Activated CD4-positive, alpha-beta T cell treated with anti-CD3 and anti-CD28 coated beads, Interleukin-10, Interleukin-2, amounts not matched to agents 100 ng/mL and 50 ng/mL, durations not matched to agents 16 hours and 8 hours (primary cell): ENCODE measurements at regions not wholly inside any gene's neighbourhood (a gene's known extent, or its start where the extent isn't known, plus 50 kb on each side); places are given as distances from the start of the nearest gene placed in this dataset.

Source experiments
- DNase-seq: peaks from one replicate; pipeline ENCODE4 v3.0.0-alpha.2; 2020

DNA sequence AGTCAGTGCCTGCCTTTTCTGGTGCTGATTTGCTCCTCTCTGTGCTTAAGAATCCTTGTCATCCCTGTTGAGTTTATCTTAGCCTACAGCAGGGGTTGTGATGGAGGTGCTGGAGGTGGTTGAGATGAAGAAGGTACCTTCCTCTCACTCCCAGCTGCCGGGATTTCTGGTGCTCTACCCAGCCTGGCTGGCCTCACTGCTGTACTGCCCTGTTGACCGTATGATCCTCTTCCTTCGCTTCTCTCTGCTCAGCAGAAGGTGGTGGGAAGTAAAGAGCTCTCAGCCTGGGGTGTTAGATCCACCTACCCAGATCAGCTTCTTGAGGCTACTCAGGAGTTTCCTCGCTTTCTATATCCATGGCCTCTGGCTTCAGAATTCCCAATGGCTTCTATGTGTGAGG, 101.0 kb upstream of the NXT1 start:
- DNase-seq: no peak

DNA sequence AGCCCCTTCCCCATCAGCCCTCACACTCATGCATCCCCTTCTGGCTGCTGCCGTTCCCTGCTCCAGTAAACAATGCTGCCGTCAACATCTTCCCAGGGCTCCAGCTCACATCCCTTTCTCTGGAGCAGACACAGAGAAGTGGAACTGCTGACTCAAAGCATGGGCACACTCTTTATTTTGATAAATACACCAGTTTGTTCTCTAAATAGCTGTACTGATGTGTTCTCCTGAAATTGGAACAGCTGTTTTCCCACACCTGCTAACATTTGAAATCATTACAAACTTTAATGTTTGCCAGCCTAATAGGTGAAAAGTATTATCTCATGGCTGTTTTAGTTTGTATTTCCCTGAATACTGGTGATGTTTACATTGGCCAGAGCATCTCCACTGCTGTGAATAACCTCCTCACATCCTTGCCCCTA, 102.1 kb upstream of the NXT1 start:
- DNase-seq: no peak

GRCh38 chr20:23246717-23247664, 103.6 kb upstream of the NXT1 start:
- no peak for DNase-seq

DNA sequence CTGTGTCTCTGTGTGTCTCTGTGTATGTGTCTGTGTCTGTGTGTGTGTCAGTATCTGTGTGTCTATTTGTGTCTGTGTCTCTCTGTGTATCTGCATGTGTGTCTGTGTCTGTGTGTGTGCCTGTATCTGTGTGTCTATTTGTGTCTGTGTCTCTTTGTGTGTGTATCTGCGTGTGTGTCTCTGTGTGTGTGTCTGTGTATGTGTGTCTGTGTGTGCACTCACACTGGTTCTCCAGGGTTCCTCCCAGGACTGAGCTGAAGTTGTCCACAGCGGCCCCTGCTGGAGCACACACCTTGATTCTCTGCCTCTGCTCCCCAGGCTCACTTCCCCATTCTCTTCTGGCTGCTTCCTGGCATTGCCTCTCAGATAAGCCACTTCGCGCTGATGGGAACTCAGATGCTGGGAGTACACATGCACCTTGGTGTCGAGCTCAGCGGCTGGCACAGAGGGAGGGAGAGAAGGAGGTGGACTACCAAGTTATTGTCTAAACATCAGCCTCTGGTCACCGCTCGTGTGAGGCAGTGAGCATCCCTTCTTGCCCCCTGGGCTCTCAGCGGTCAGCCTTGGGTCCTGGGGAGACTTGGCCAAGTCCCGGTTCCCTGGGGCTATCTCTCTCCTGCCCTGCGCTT, 104.9 kb upstream of the NXT1 start:
- peak; percentile 45 for DNase-seq

GRCh38 chr20:23244916-23245552, 105.6 kb upstream of the NXT1 start:
- DNase-seq: no peak

DNA sequence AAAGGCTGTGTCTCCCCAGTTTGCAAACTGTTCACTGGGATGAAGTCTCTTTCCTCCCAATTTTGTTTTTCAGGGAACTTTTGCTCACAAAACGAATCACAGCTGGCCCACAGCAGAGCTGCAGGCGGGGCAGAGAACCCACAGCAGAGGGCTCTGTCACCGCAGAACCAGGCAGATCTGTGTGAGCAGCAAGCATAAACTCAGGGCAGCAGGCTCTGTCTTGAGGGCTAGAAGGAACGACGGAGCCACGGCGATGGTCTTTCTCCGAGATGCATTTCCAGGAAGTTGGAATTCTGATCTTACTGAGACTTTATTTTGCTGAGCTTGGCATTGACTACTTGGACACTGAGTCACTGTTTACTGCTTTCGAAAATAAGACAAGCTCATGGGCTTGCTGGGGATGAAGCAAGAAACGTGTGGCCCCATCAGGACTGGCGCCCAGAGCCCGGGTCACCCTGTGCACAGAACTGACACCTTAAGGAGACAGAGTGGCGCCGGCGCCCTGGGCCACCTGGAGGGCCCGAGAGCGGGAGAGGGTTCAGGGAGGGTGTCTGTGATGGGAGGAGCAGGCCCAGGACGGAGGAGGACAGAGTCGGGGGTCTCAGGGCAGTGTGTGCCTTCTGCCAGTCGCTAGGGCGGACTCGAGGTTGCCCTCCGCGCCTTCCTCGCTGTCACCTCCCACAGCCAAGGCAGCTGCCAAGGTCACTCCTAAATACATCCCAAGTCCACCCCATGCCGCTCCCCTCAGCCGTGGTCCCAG, 106.3 kb upstream of the NXT1 start:
- no peak for DNase-seq

DNA sequence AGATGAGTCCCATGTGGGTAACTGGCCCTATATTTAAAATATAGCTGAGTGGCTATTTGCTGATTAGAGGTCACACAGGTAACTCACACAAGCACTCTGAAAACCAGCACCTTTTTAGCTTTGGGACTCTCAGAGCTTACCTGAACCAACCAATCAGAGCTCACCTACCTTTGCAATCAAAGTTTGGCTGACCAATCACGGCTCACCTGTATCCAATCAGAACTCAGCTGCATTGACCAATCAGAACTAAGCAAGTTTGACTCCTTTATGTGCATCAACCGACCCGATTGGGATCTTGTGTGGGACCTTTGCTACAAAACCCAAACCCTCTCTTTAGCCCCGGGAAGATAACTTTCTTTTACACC, 106.8 kb upstream of the NXT1 start:
- no peak for DNase-seq

DNA sequence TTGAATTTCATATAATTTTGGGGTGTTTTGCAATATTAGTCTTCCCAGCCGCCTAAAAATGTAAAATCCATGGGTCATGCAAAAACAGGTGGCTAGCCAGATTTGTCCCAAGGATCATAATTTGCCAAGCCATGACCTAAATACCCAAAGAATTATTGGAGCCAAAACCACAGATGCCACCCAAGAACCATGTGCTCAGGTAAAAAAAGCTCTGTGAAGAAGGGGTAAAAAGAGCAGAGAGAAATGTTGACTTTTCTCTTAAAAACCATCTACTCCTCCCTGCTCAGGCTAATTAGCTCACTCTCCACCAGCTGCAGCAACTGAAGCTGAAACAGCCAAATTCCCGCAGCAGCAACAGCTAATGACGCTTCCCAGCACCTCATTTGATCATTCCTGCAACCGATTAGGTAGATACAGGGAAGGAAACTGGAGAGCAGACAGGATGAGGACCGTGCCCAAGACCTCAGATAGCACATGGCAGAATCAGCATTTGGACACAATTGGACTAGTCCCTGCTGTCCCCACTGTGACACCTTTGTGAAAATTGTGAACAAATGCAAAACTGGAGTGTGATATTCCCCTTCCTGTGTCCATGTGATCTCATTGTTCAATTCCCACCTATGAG, 107.9 kb upstream of the NXT1 start:
- DNase-seq: no peak

DNA sequence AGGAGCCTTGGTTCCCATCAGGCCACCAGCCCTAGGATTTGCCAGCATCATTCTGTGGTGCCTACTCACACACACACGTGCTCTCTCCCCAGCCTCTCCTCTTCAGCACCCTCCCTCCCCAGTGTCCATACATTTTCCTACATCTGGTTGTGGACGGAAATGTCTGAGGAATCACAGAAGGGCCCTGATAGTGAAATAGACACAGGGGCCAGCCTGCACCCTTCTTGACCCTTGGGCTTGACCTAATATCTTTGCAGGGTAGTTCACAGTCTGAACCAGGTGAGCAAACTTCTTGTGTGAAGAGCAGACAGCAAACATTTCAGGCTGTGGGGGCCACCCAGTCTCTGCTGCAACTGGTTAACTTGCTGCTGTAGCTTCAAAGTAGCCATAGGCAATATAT, 108.5 kb upstream of the NXT1 start:
- DNase-seq: no peak

DNA sequence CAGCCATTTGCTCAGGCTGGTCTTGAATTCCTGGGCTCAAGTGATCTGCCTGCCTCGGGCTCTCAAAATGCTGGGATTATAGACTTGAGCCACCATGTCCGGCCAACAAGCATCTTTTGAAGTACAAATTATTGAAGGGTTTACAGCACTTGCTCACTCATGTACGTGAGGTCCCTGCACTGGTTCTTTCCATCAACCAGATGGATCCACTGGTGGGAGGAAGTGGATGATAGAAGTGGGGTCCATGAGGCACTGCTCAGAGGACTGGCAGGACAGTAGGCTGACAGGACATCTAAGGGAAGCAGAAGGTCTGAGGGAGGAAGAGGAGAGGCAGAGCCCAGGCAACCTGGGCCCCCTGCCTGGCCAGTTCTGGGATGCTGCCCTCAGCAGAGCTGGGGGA, 109.2 kb upstream of the NXT1 start:
- no peak for DNase-seq

DNA sequence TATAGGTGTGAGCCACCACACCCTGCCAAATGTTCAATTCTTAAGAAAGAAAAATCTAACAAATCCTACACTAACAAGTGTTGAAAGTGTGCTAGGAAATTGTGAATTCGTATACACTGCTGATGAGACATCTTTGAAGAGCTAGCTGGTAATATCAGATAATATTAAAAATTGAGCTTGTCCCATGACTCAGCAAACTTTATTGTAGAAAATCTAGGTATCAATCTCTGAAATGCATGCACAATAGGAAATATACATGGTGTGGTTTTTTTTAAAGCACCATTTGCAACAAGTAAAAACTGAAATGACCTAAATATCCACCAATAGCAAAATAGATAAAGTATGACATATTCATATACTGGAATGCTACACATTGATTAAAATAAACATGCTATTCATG, 110.1 kb upstream of the NXT1 start:
- DNase-seq: no peak

GRCh38 chr20:23237201-23237600, 113.4 kb upstream of the NXT1 start:
- no peak for DNase-seq

DNA sequence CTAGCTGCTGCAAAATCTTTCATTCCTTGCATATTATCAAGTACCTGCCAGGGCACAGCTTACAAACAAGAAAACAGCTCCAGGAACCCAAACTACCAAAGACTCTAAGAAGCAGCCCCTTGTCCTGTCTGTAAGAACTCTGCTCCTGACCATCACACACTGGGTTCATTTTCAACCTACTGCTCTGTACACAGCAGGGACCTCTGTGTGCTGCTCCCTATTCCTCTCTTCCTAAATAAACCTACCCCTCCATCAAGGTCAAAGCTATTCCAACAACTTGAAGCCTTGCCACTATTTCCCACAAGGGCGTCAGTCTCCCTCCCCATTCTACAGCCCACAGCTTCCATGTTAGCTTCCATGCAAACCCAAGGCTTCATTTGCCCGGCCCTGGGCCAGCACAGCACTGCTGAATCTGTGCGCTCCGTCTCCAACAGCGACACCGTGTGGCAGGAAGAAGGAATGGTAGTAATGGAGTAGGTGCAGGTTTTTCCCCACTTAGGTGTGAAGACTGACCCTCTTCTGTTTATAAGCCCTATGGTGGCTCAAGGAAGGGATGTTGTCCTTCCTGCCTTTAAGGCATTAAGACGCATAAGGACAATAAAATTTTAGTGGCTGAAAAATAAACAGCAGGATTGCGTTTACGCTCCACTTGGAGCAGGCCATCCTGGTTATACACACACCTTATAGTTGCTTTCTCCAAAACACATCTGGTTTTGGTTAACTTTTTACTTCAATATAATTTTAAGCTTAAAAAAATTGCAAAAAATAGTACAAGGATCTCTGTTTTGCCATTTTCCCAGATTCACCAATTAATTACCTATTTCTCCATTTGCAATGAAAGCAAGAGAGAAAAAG, 115.2 kb upstream of the NXT1 start:
- DNase-seq: peak; percentile 62

- no peak for DNase-seq
These were observed 116.1 kb upstream of the NXT1 start for GRCh38 chr20:23234311-23235078.

GRCh38 chr20:23233341-23233740, 117.2 kb upstream of the NXT1 start:
- DNase-seq: no peak

- DNase-seq: no peak
These were observed 117.8 kb upstream of the NXT1 start for GRCh38 chr20:23232679-23233308.

- DNase-seq: no peak
These were observed 118.4 kb upstream of the NXT1 start for GRCh38 chr20:23232219-23232581.

GRCh38 chr20:23231561-23232218, 118.9 kb upstream of the NXT1 start:
- no peak for DNase-seq

GRCh38 chr20:23230766-23231385, 119.7 kb upstream of the NXT1 start:
- no peak for DNase-seq
